ENCODE measurements at regions not wholly inside any gene's neighbourhood (a gene's known extent, or its start where the extent isn't known, plus 50 kb on each side); places are given as distances from the start of the nearest gene placed in this dataset.

DNA sequence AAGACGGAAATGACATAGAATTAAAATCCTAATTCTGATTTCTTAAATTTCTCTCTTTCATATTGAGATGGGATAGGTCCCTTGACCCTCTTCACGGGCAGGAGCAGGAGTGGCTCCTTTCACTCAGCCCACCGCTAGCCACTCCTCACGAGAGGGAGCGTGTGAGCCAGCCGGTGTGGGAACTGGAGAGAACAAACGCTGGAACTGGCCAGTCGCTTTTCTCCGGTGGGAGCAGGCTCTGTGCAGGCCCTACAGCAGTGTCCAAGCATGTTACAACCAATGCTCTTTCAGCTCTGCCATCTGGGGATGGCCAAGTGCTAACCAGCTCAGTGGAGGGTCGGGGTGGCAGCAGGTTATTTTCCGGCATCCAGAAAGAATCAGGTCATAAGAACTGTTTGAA lies 815.5 kb upstream of the ADGRL4 start:
- no peak for DNase-seq (ENCODE audit: low spot score)

DNA sequence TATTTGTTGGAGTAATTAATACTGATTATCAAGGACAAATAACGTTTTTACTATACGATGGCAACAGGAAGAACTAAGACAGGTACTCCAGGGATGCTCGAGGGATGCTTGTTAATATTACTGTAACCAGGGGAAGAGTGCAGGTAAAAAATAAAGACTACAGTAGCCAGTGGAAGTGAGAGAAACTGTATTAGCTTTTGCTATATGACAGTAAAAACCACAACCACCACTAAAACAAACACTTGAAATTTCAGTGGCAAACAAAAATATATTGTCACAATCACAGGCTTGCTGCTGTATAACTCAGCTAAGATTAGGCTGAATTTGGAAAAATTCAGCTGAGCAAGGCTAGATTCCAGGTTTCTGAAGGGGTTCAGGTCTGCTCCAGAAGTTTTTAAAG lies 812.6 kb upstream of the ADGRL4 start:
- no peak for DNase-seq (ENCODE audit: low spot score)

DNA sequence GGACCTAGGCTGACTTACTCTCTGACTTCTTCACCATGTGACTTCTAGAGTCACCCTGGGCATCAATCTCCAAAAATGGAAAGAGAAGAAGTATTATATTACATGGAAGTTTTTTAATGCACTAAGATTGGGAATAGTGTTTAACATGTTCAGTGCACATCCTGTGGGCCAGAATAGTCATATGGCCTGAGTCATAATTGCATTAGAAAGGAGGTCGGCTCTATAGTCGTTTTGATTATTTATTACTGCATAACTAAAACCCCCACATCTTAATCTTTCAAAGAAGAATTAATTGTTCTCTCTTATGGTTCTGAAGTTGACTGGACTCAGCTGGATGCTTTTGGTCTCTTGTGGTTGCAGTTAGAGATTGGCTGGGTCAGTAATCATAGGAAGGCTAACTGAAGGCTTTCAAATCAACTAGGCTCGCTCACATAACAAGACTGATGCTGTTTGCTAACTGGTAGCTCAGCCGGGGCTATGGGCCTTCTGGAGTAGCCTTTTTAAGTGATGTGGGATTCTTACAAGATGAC lies 810.6 kb upstream of the ADGRL4 start:
- no peak for DNase-seq (ENCODE audit: low spot score)

DNA sequence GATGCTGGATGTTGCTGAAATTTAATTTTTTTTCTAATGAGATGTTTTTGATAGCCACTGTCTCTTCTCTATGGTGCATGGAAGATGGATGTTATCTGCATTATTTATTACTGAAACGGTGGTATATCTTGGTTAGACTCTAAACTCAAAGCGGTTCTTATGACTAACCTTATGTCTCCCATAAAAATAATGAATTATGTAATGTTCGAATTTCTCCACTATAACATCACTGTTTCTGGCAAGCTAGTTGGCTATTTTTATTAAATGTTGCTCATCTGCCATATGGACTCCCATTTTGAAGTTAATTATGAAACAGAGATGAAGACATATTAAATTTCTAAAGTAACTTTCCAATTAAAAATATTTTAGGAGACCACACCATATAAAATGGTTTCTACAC lies 808.6 kb upstream of the ADGRL4 start:
- no peak for DNase-seq (ENCODE audit: low spot score)

DNA sequence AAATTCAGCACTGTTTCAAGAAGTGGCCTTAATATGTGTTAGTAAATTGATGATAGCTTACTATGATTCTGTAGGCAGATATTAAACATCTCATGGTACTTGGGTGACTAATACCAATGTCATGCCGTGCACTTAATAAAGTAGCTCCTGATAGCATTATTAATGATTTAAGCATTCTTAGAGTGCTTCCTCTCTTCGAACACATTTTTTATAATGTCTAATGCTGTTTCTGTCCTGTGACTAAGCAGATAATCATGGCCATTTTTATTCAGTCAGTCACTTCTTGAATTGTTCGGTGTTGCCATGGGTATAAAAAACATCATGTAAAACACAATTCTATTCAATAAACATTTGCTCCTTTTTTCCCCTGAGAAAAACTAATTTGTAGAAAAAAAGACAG lies 804.6 kb upstream of the ADGRL4 start:
- no peak for DNase-seq (ENCODE audit: low spot score)

DNA sequence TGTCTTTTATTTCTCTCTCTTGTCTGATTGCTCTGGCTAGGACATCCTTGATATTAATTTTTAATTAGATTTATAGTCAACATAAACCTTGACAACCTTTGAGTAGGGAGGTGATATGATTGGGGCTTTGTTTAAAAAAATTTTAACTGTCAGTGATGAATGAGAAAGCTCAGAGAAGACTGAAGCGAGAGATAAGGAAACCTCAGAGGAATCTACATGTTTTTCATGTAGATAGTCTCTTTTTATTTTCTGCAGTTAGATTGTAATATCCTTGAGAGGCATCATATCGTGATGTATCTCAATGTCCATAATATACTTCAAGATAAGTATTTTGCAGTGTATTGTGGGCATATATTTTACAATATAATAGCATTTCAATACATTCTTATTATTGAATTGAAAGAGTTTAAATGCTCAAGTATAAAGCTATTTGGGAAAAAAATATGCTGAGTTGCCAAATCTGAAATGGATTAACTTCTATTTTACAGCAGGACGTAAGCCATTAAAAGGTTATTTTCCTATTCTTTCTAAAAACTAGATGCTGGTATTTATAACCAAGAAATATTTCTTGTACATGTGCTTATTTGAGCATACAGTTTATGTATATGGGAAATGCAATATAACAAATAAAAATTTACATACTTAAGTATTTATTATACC lies 802.4 kb upstream of the ADGRL4 start:
- DNase-seq (ENCODE audit: low spot score): no peak

DNA sequence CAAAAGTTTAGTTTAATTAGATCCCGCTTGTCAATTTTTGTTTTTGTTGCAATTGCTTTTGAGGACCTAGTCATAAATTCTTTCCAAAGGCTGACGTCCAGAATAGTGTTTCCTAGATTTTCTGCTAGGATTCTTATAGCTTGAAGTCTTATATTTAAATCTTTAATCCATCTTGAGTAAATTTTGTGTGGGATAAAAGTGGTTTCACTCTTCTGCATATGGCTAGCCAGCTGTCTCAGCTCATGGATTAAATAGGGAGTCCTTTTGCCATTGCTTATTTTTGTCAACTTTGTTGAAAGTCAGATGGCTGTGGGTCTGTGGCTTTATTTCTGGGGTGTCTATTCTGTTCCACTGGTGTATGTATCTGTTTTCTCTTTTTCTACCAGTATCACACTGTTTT lies 801.3 kb upstream of the ADGRL4 start:
- DNase-seq (ENCODE audit: low spot score): no peak

DNA sequence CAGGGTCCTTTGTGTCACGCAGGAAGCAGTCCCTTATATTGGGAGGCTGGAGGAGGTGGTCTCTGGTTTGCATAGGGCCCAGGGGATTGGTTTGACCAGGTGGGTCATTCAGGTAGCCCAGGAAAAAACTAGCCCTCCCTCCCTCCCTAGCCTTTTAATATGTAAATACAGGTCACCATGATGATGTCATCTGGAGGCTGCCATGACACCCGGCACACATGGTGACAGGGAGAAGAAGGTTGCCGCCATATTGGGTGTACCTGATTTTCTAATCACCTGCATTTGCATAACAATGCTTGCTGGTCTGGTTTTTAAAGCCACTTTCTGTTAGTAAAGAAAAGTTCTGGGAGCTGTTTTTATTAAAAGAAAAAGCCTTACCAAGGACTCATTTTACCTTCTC lies 791.0 kb upstream of the ADGRL4 start:
- DNase-seq (ENCODE audit: low spot score): no peak

DNA sequence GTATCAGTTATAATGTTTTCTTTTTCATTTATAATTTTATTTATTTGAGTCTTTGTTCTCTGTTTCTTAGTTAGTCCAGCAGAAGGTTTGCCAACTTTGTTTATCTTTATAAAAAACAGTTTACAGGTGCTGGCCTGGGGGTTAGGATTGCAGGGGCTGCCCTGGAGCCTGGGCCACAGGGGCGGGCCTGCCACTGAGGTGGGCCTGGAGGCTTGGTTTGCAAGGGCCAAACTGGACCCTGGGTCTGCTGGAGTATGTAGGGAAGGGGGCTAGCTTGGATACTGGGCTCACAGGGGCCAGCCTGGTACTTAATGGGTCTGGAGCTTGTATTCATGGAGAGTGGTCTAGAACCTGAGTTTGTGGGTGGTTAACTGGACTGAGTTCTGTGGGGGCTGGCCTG lies 789.9 kb upstream of the ADGRL4 start:
- DNase-seq (ENCODE audit: low spot score): no peak

DNA sequence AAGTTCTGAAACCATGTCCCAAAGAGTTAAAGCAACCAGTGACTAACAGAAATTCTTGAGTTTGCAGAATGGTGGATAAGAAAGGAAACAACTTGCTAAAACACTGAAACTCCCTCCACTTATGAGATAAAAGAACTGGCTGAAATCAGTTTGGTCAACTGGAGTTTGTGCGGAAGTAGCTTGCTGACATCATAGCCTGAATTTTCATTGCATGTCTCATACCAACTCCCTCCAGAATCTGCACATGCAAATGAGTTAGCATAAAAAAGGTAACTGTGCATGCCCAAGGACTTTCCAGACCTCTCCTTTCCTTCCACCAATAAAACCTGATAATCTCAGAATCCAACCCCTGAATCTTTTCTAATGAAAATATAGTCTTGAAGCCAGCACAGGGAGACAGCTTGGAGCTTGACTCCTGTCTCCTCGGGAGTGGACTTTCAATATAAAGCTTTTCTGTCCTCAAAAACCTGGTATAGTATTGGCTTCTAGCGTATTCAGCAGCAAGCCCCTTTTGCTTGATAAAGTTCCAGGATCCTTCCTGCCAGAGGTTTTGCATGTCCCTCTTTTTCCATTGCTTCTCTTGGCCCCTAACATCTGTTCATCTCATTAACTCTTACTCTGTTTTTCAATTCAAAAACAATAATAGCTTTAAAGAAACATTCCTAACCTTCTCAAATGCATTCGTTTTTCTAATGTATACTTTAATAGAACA lies 785.8 kb upstream of the ADGRL4 start:
- no peak for DNase-seq (ENCODE audit: low spot score)

DNA sequence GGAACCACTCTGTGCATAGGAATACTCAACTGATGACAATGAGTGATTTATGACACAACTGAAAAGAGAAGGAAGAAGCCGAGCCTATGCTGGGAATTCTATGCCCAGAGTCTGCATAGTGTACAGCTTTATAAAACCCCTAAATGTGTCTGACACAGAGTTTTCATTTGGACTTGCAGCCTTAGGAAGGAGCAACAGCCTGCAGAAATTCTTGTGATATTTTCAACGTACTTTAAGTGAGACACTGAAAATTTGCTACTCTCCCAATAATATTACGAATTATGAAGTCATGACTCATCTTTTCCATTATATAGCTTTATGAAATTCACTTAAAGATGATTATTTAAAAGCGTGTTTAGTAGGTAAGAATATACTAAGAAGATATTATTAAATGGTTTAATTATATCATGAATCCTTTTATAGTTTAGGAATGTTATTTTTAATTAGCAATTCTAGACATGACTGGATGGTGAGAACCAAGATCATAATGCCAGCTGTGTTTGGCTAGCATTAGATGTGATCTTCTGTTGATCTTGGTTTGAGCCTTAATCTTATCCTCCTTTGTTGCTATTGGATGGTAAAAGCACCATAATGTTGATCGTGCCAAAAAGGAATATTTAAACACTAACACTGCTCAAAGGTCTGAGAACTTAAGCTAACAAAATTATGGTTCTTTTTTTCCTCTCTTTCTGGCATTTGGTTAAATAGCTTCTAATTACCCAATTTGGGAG lies 785.1 kb upstream of the ADGRL4 start:
- DNase-seq (ENCODE audit: low spot score): no peak

DNA sequence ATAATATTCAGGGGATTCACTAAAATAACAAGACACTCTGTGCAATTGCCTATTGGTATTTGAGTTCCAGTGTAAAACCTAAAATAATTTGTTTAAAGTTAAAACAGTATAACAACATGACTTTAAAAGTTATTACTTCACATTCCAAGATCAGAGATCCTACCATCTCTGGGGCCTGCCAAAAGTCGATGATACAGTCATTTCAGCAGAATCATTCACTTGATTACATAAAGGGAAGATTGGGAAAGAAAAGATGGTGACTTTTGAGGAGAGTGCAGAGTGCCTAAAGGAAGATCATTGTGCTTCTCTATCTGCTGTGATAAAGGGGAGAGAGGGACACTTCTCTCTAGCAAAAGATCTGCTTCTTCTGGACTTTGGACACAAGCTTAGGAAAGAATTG lies 784.4 kb upstream of the ADGRL4 start:
- DNase-seq (ENCODE audit: low spot score): no peak

DNA sequence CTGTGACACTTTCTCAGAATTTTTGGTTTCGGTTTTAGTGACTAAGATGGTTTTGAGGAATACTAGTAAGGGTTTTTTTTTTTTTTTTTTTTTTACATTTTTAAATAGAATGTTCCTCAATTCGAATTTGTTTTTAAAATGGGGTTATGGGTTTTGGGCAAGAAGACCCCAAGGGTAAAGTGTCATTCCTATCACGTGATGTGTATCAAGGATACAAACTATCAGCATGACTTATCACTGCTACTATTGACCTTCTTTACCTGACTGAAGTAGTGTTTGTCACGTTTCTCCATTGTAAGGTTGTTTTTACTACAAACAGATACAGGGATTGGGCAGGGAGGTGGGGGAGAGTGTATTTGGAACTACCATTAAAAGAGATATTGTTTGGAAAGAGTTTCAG lies 781.1 kb upstream of the ADGRL4 start:
- DNase-seq (ENCODE audit: low spot score): no peak

DNA sequence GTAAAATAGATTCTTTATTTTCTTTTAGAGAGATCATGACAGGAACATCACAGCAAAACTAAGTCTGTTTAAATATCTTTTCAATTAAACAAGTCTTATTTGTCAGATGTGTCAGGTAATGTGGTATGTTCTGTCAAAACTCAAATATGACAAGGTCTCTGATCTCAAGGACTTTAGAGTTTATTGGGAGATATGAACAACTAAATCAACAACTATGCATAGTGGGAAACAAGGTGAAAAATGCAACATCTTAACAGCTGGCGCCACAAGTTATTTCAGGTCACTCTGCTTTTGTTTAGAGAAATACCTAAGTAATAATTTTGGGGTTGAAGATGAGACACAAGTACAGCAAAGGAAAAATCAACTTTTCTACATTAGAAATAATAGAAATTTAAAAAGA lies 779.4 kb upstream of the ADGRL4 start:
- no peak for DNase-seq (ENCODE audit: low spot score)

DNA sequence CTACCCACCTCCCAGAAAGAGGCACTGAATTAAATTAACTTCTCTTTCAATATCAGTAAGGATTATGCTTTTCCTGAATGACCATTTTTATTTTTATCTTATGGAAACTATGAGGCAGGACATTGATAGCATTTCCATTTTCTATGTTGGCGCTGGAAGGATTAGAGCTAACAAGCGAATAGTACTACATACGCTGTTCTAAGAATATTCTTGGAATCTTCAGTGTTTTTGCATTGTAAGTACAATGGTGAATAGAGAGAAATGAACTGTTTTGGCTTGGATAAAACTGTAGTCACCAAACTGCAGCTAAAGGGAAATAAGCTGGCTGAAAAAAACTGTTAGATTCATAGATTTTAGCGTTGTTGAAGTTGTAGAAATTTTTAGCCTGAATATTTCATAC lies 779.0 kb upstream of the ADGRL4 start:
- no peak for DNase-seq (ENCODE audit: low spot score)

DNA sequence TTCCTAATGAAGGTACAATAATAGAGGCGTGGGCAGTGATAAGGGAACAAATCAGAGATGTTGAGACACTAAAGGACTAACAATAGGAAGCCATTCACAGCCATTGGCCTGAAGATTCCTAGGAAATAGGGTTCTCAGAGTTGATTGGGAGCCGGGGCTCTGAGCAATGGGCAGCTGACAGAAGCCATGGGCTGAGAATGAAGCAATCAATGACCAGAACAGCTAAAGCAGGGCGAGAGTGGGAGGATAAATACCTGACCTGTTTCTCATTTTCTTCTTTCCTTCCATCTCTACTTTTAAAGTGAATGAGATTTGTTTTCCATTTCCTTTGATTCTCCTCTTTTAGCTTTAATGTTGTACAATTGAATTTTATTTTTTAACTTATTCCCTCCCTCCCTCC lies 774.7 kb upstream of the ADGRL4 start:
- DNase-seq (ENCODE audit: low spot score): no peak

DNA sequence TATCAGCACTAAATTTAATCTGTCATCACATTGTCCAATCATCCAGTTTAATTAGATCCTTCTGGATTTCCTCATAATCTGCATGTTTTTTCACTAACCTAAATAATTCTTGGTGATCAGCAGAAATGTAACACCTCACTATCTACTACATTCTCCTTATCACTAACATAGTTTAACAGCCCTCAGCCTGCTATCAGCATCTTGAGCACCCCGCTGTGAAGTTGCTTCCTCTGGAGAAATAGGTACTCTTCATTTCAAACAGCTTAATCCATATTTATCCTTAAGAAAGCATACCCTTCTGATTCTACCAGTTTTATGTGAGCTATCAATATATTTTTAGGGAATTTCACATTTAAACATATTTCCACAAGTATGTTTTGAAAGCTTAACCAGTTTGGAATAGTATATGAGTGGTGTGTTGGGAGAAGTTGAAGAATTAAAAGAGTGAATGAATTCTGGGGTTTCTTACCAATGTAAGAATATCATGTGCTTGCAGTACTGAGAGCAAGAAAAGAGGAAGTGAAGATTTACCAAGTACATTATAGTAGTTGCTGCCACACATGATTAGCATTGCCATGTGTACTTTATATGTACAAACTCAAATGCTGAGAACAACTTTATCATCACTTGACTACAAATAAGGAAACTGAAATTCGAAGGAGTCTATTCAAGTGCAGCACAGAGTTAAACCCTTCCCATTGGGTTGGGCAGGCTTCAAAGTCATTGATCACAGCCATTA lies 771.1 kb upstream of the ADGRL4 start:
- DNase-seq (ENCODE audit: low spot score): no peak

DNA sequence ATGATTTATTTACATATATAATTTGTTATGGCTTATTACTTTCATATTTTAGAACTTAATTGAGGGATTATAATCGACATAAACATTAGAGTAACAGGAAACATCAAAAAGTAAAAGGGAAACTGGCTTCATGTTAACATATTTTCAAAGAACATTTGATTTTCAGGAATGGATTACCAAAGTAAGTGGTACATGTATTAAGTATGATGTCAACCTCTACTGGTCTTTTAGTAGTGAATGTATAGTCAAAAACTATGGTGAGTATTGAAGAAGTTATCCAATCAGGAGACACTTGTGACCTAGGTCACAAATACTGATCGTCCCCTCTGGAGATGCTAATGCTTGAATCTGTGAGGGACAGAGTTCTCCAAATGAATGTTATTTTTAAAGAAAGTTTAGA lies 768.9 kb upstream of the ADGRL4 start:
- DNase-seq (ENCODE audit: low spot score): no peak

DNA sequence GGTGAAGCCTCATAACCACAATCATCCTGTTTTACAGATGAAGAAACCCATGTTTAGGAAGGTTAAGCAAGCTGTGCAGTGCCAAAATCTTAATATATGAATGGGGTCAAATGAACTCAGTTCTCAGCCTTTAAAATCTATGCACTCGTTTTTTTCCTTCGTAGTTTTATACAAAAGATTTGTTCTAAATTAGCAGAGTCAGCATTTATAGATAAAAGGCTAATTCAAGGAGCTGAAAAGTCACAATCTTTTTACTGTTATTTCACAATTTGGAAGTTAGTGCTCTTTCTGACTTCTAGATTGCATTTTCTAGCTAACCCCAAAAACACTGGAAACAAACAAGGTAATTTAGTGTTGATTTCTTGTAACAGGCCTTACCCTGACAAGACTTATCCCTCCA lies 766.9 kb upstream of the ADGRL4 start:
- DNase-seq (ENCODE audit: low spot score): no peak

DNA sequence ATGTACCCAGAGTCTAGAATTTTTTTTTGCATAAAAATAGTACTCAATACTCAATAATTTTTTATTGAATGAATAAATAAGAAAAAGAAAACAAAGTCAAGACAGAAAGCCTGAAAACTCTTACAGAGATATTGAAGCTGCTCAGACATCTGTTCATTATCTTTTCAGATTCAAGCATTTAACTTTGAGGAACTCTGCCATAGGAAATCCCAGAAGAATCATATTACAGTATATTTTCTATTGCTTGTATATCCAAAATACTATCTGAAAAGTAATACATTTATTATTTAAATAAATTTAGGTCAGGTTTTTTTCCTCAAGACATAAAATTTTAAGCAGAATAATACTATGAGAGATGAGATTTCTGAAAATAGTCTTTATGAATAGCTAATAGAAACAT lies 755.9 kb upstream of the ADGRL4 start:
- no peak for DNase-seq (ENCODE audit: low spot score)

DNA sequence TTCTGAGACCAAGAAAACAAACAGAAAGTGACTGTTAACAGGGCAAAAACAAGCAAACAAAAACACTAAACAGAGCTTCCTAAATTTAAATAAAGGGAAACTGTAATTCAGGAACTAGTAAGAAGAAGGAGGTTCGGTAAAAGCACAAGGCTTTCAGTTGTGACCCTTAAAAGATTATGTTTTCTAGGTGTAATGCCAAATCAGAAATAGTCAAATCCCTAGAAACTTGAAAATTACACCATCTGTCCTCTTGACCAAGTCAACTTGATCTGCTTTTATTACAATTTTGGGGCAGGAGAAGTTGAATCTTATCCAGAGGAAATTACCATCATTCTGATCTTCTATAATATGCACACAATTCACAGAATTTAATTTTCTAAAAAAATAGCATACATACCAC lies 754.0 kb upstream of the ADGRL4 start:
- DNase-seq (ENCODE audit: low spot score): no peak

DNA sequence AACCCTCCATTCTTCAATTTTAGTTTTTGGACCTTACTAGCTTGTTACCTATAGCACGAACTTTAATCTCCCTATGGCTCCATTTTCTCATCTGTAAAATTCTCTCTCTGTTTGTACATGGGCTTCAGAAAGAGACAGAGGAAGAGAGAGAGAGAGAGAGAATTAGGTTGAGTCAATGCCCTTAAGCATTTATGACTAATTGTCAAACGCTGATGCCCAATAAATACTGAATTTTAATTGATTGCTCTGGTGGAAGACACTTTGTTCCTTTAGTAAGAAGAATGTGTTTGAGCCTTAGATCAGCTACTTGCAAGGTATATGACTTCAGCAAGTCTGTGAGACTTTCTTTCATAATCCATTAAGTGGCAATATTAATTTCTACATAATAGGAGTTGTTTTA lies 743.1 kb upstream of the ADGRL4 start:
- DNase-seq (ENCODE audit: low spot score): no peak

DNA sequence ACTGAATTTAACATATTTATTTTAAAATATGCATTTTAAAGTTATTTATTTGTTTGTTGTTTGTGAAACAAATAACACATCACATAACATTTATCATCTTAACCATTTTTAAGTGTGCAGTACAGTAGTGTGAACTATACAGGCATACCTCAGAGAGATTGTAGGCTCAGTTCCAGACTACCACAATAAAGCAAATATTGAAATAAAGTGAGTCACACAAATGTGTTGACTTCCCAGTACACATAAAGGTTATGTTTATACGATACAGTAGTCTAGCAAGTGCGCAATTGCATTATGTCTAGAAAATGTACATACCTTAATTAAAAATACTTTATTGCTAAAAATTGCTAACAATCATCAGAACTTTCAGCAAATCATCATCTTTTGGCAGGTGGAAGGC lies 739.4 kb upstream of the ADGRL4 start:
- DNase-seq (ENCODE audit: low spot score): no peak

All from activated CD4-positive, alpha-beta T cell treated with anti-CD3 and anti-CD28 coated beads, Interleukin-2, Interleukin-4, amounts not matched to agents 100 ng/mL and 50 ng/mL, durations not matched to agents 16 hours and 8 hours (primary cell).